HG03025 (cell line): ENCODE measurements at regions not wholly inside any gene's neighbourhood (a gene's known extent, or its start where the extent isn't known, plus 50 kb on each side); places are given as distances from the start of the nearest gene placed in this dataset.
"Not testable (repeated sequence)": the region's sequence is repeated elsewhere in the genome, so short reads cannot be mapped to it uniquely, and the experiment has no call there.

Source experiments
- ATAC-seq: cut with Tn5 transposase; IDR thresholded peaks from one replicate; pipeline ENCODE4 v1.9.1; 2021; ENCODE audit warnings: mild to moderate bottlenecking, moderate library complexity; ENCODE audit not compliant: unreplicated experiment, low FRiP score

DNA sequence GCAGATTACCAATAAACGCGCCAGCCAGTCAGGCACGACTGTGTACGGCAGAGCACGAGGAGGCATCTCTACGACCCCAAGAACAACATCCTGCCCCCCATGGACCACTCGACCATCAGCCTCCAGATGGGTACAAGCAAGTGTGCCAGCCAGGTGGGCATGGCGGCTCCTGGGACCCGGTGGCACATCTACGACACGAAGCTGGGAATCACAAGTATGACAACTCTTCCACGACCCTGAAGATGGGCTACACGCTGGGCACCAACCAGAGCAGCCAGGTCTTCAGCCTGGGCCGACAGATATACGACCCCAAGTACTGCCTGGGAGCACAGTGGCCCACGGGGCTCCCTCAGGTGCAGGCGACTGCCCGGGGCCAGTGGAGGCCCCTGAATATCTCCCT lies 217.6 kb downstream of the POTED start:
- no peak for ATAC-seq

GRCh38 chr21:13826511-13826910 lies 216.9 kb downstream of the POTED start:
- ATAC-seq: not testable (repeated sequence)

DNA sequence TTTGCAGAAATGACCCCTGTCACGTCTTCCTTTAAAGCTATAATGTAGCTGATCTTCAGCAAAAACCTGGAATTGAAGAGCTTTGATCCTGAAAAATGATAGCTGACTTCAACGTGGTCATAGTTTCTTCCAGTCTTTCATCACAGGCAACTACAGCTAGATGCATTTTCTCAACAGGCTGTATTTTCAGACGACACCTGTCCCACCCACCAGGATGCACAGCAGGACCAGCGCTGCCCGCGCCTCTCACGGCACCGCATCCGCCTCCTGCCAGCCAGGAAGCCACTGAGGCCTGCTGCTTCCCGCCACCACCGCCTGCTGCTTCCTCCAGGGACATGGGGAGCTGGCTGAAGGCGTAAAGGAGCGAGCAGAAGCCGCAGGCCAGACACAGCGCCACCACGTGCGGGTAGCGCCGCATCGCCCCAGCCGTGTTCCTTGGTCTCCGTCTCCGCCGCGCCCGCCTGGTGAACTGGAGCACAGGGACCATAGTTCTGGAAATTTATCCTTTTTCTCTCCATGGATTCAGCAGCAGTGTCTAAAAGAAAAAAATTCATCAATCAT lies 215.7 kb downstream of the POTED start:
- not testable (repeated sequence) for ATAC-seq

GRCh38 chr21:13820286-13820685 lies 210.7 kb downstream of the POTED start:
- not testable (repeated sequence) for ATAC-seq

DNA sequence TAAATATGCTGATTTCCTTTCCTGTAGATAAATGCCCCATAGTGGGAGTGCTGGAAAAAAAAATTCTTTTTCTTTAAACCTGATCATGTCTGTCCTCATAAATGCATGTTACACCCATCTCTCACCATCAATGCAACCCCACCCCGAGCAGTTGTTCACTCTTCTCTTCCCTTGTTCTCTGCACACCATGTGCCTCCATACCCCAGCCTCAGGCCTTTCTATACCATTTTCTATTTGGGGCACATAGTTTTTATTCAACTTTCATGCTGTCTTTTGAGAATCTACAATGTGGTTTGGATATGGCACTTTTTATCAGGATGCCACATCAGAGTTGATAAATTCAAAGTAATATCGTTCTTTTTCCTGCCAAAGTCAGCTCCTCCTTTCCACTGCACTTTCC lies 202.6 kb downstream of the POTED start:
- not testable (repeated sequence) for ATAC-seq

DNA sequence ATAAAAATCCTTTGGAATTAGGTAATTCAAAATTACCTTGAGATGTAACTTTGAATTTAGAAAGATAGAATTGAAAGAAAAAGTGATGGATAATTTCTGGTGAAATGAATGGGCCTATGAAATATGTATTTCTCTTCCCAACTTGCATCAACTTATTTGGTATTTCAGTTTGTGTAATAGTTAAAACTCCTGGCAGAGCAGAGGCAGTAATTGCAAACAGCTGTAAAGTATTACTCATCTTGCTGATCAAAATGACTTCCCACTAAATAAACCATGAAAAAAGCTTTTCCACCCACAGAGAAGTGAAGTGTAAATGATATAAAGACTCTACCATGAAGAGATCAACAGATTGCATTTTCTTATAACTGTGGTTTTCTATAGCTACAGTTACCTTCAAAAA lies 201.0 kb downstream of the POTED start:
- not testable (repeated sequence) for ATAC-seq

GRCh38 chr21:13806444-13806843 lies 196.9 kb downstream of the POTED start:
- not testable (repeated sequence) for ATAC-seq

GRCh38 chr21:13802757-13803156 lies 193.2 kb downstream of the POTED start:
- not testable (repeated sequence) for ATAC-seq
